CD14-positive monocyte (primary cell): ENCODE measurements at regions not wholly inside any gene's neighbourhood (a gene's known extent, or its start where the extent isn't known, plus 50 kb on each side); places are given as distances from the start of the nearest gene placed in this dataset.

Experiments
- DNase-seq, 3 donors: peaks; one replicate each; pipeline ENCODE4 v3.0.0-alpha.2; 2011 to 2022
- H2AFZ ChIP-seq: 2 replicates; pipeline ENCODE4 v1.6.0; 2012; ENCODE audit warnings: mild to moderate bottlenecking, low read depth, low read length, inconsistent platforms; ENCODE audit not compliant: insufficient read depth, poor library complexity, severe bottlenecking
- H3K27ac ChIP-seq, 2 donors: 1 replicate in 1 of 2; 2 replicates in 1 of 2; pipeline ENCODE4 v1.5.1; 2012 to 2013; ENCODE audit warnings: low read length in 2 of 2, control low read depth in 1 of 2, inconsistent platforms in 1 of 2, low read depth in 1 of 2, mild to moderate bottlenecking in 1 of 2
- H3K27me3 ChIP-seq, 2 donors: one replicate each; pipeline versions ENCODE4 v1.6.0 to v1.6.1; 2011 to 2013; ENCODE audit warnings: low read length in 2 of 2; ENCODE audit not compliant: control insufficient read depth in 2 of 2, insufficient read depth in 2 of 2
- H3K36me3 ChIP-seq, 2 donors: replicated peaks in 1 of 2; 1 replicate in 1 of 2; 2 replicates in 1 of 2; pipeline versions ENCODE4 v1.5.1 to v1.6.1; 2012 to 2013; ENCODE audit warnings: low read length in 2 of 2, control low read depth in 1 of 2, inconsistent platforms in 1 of 2, mild to moderate bottlenecking in 1 of 2; ENCODE audit not compliant: insufficient read depth in 2 of 2, control insufficient read depth in 1 of 2
- H3K4me1 ChIP-seq, 2 donors: 1 replicate in 1 of 2; 2 replicates in 1 of 2; pipeline versions ENCODE4 v1.5.1 to v1.6.1; 2012 to 2013; ENCODE audit warnings: low read length in 2 of 2, control low read depth in 1 of 2, inconsistent platforms in 1 of 2, mild to moderate bottlenecking in 1 of 2, moderate library complexity in 1 of 2; ENCODE audit not compliant: insufficient read depth in 2 of 2, control insufficient read depth in 1 of 2
- H3K4me2 ChIP-seq: replicated peaks from 2 replicates; pipeline ENCODE3; 2012; ENCODE audit warnings: low read length, moderate library complexity, mild to moderate bottlenecking; ENCODE audit not compliant: poor library complexity, severe bottlenecking; ENCODE audit errors: extremely low read depth
- H3K4me3 ChIP-seq, 3 experiments: fragments of 200-600 bp in 1 of 3; sonication (generic) in 1 of 3; replicated peaks in 1 of 3; 1 replicate in 2 of 3; 2 replicates in 1 of 3; pipeline ENCODE4 v1.5.1; 2011 to 2013; ENCODE audit warnings: low read length in 3 of 3, mild to moderate bottlenecking in 3 of 3, control low read depth in 2 of 3, low read depth in 2 of 3, inconsistent platforms in 1 of 3, moderate library complexity in 1 of 3
- H3K79me2 ChIP-seq: 2 replicates; pipeline ENCODE4 v1.6.0; 2012; ENCODE audit warnings: mild to moderate bottlenecking, control low read depth, inconsistent platforms, low read length, moderate library complexity; ENCODE audit not compliant: insufficient read depth
- H3K9ac ChIP-seq: 2 replicates; pipeline ENCODE4 v1.6.0; 2017; ENCODE audit warnings: low read length, mild to moderate bottlenecking; ENCODE audit not compliant: insufficient read depth, poor library complexity, severe bottlenecking
- H3K9me3 ChIP-seq, 2 donors: replicated peaks in 1 of 2; 1 replicate in 1 of 2; 2 replicates in 1 of 2; pipeline versions ENCODE4 v1.5.1 to v1.6.1; 2012 to 2013; ENCODE audit warnings: low read length in 2 of 2, control low read depth in 1 of 2; ENCODE audit not compliant: control insufficient read depth in 1 of 2, insufficient read depth in 1 of 2
- H4K20me1 ChIP-seq: 2 replicates; pipeline ENCODE4 v1.6.0; 2012; ENCODE audit warnings: mild to moderate bottlenecking, low read length, control low read depth, moderate library complexity; ENCODE audit not compliant: insufficient read depth
- H3K27ac Mint-ChIP-seq, 7 donors: one replicate each; pipeline ENCODE4 v1.8.0; 2020; ENCODE audit warnings: mild to moderate bottlenecking in 7 of 7, mixed read lengths in 7 of 7, moderate library complexity in 6 of 7, inconsistent platforms in 2 of 7
- H3K27me3 Mint-ChIP-seq, 3 donors: one replicate each; pipeline ENCODE4 v1.8.0; 2021 to 2022; ENCODE audit warnings: low read depth in 3 of 3, mild to moderate bottlenecking in 3 of 3, mixed read lengths in 3 of 3, moderate library complexity in 3 of 3, inconsistent platforms in 1 of 3
- H3K36me3 Mint-ChIP-seq, 2 donors: one replicate each; pipeline ENCODE4 v1.8.0; 2020; ENCODE audit warnings: mixed read lengths in 2 of 2, inconsistent platforms in 1 of 2, mild to moderate bottlenecking in 1 of 2
- H3K4me1 Mint-ChIP-seq: one replicate; pipeline ENCODE4 v1.8.0; 2020; ENCODE audit warnings: mild to moderate bottlenecking, mixed read lengths
- H3K4me3 Mint-ChIP-seq, 2 donors: one replicate each; pipeline ENCODE4 v1.8.0; 2020; ENCODE audit warnings: mild to moderate bottlenecking in 2 of 2, mixed read lengths in 2 of 2, moderate library complexity in 1 of 2
- H3K9me3 Mint-ChIP-seq, 7 donors: one replicate each; pipeline ENCODE4 v1.8.0; 2020 to 2022; ENCODE audit warnings: mixed read lengths in 7 of 7, mild to moderate bottlenecking in 6 of 7, moderate library complexity in 6 of 7, inconsistent platforms in 2 of 7
- WGBS: methylation state at CpG from one replicate; pipeline ENCODE4 v1.1.5; 2013; ENCODE audit warnings: missing lambda C conversion rate; ENCODE audit not compliant: insufficient coverage; 5-methylcytosine and 5-hydroxymethylcytosine counted together
- intact Hi-C, 2 donors: fragments of 100-400 bp; cut with micrococcal nuclease; formaldehyde crosslinking; loops; one replicate each; pipeline versions ENCODE4 v1.15.0 to v1.15.1; 2023
- TF ChIP-seq, protein P1 (sequence below): fragments of 200-600 bp; IDR thresholded peaks from one replicate; pipeline ENCODE4 v1.8.0; 2022; ENCODE audit warnings: antibody characterized with exemption, mild to moderate bottlenecking

DNA sequence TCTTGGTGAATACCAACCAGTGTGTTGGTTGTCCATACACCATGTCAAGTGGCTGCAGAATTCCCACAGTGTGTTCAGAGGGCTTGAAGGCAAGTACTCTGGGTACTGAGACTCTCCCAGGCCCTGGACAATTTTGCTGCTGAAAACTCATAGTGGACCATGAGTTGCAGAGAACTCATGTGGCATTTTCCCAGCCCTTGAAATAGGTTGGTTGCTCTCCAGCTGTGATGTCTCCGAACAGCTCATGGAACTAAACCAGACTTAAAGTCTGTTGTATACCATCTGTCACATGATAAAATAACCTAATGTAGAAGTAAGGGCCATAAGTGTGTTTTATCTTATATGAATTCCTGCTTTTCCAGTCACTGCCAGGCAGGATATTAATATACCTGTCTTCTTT is 67.8 kb downstream of the RGS2 start:
- no CpG with 5 or more reads among the region's 1 CpG for WGBS
- Histone ChIP-seq H3K4me3 (peak overlapping the region in 1 of 3 experiments; percentile 49), H2AFZ (no peak overlapping the region), H3K27ac (peak overlapping the region in 1 of 2 donors; percentile 64), H3K79me2 (no peaks in the 10 kb centered on the region), H3K4me1 (peaks cover 77 to 84% of the 10 kb centered on the region in 2 donors), H3K36me3 (no peaks in the 10 kb centered on the region), H3K27me3 (no peaks in the 10 kb centered on the region), H4K20me1 (no peaks in the 10 kb centered on the region), H3K9ac (no peak overlapping the region), H3K9me3 (peaks cover 1 to 5% of the 10 kb centered on the region in 2 donors), H3K4me2 (peak overlapping the region; percentile 59)
- DNase-seq, result no peak
- H3K4me3 Mint-ChIP-seq, result no peak overlapping the region
- H3K27me3 Mint-ChIP-seq, result peaks cover 0 to 2% (median 0%) of the 10 kb centered on the region in 3 donors
- peaks cover 6 to 8% of the 10 kb centered on the region in 2 donors for H3K36me3 Mint-ChIP-seq
- H3K9me3 Mint-ChIP-seq, result peaks cover 1 to 6% (median 5%) of the 10 kb centered on the region in 7 donors
- H3K4me1 Mint-ChIP-seq, result peaks cover 80% of the 10 kb centered on the region
- intact Hi-C loops, result loop anchor here (5.0 to 10.0 kb wide), 2 partner anchors 64 to 78 kb away; no protein-coding TSS in a partner anchor
- TF ChIP-seq, protein P1, sequence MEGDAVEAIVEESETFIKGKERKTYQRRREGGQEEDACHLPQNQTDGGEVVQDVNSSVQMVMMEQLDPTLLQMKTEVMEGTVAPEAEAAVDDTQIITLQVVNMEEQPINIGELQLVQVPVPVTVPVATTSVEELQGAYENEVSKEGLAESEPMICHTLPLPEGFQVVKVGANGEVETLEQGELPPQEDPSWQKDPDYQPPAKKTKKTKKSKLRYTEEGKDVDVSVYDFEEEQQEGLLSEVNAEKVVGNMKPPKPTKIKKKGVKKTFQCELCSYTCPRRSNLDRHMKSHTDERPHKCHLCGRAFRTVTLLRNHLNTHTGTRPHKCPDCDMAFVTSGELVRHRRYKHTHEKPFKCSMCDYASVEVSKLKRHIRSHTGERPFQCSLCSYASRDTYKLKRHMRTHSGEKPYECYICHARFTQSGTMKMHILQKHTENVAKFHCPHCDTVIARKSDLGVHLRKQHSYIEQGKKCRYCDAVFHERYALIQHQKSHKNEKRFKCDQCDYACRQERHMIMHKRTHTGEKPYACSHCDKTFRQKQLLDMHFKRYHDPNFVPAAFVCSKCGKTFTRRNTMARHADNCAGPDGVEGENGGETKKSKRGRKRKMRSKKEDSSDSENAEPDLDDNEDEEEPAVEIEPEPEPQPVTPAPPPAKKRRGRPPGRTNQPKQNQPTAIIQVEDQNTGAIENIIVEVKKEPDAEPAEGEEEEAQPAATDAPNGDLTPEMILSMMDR, result no peak
- peak overlapping the region in 1 of 7 donors; percentile 89 for H3K27ac Mint-ChIP-seq

DNA sequence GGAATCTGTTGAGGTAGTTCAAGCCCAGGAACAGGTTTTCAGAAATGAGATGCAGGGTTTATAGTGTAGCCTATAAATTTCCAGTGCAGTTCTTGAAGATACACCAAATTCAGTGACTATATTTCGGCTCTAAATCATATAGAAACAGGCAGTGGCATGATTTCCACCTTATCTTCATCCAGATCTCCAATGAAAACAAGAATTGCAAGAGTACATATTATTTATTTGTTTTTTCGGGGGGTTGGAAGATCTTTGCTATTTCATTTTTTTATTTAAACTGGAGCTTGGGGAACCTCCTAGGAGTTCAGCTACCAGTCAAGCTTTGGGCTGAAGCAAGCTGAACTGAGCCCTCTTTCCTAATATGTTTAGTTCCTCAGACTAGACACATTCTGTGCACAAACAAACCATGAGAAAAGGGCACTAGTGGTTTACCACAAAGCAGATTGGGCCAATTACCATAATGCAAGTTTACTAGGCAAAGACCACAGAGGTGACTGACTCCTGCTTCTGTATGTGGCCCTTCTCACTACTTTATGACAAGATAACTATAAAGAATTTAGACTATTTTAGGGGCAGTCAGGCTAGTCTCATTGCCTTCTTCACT is 68.5 kb downstream of the RGS2 start:
- Mint-ChIP-seq H3K36me3 (peaks cover 4 to 7% of the 10 kb centered on the region in 2 donors), H3K27me3 (peaks cover 0 to 2% (median 0%) of the 10 kb centered on the region in 3 donors), H3K4me1 (peaks cover 80% of the 10 kb centered on the region), H3K9me3 (peaks cover 0 to 5% (median 0%) of the 10 kb centered on the region in 7 donors), H3K4me3 (peak overlapping the region in 1 of 2 donors; percentile 69), H3K27ac (peak overlapping the region; percentile 63 to 89 (median 75))
- no peaks in the 10 kb centered on the region for H3K79me2 ChIP-seq
- peak overlapping the region in 1 of 2 donors; percentile 64 for H3K27ac ChIP-seq
- no peaks in the 10 kb centered on the region for H3K36me3 ChIP-seq
- H3K27me3 ChIP-seq, result no peaks in the 10 kb centered on the region
- WGBS, result no CpG with 5 or more reads among the region's 2 CpGs
- H3K4me1 ChIP-seq, result peaks cover 77 to 84% of the 10 kb centered on the region in 2 donors
- peak overlapping the region; percentile 59 for H3K4me2 ChIP-seq
- no peak overlapping the region for H3K9ac ChIP-seq
- intact Hi-C loops, result loop anchor here (5.0 to 10.0 kb wide), 2 partner anchors 65 to 77 kb away; no protein-coding TSS in a partner anchor
- H4K20me1 ChIP-seq, result no peaks in the 10 kb centered on the region
- H3K9me3 ChIP-seq, result no peaks in the 10 kb centered on the region
- H2AFZ ChIP-seq, result no peak overlapping the region
- DNase-seq, result peak; percentile 60 to 84 (median 70)
- TF ChIP-seq, protein P1, result no peak
- peak overlapping the region in 1 of 3 experiments; percentile 49 for H3K4me3 ChIP-seq
